BLaER1 treated with 17β-estradiol and CSF1 and Interleukin-3, amounts not matched to agents 10 nM and 100 nM (cell line): ENCODE measurements at regions not wholly inside any gene's neighbourhood (a gene's known extent, or its start where the extent isn't known, plus 50 kb on each side); places are given as distances from the start of the nearest gene placed in this dataset.

Experiments
- H3K27ac ChIP-seq, 11 experiments: shearing (Covaris generic); formaldehyde crosslinking; 2 replicates each; pipeline ENCODE4 v1.8.1; 2022
- H3K27me3 ChIP-seq, 11 experiments: shearing (Covaris generic); formaldehyde crosslinking; 2 replicates each; pipeline ENCODE4 v1.8.1; 2022
- H3K36me3 ChIP-seq, 11 experiments: shearing (Covaris generic); formaldehyde crosslinking; 2 replicates each; pipeline ENCODE4 v1.8.1; 2022
- H3K4me1 ChIP-seq, 10 experiments: shearing (Covaris generic); formaldehyde crosslinking; 2 replicates each; pipeline ENCODE4 v1.8.1; 2022
- H3K4me2 ChIP-seq, 11 experiments: shearing (Covaris generic); formaldehyde crosslinking; 2 replicates each; pipeline ENCODE4 v1.8.1; 2022
- H3K4me3 ChIP-seq, 10 experiments: shearing (Covaris generic); formaldehyde crosslinking; 2 replicates each; pipeline ENCODE4 v1.8.1; 2022
- H3K9ac ChIP-seq, 11 experiments: shearing (Covaris generic); formaldehyde crosslinking; 2 replicates each; pipeline ENCODE4 v1.8.1; 2022
- H3K9me3 ChIP-seq, 11 experiments: shearing (Covaris generic); formaldehyde crosslinking; replicated peaks in 1 of 11; 2 replicates each; pipeline ENCODE4 v1.8.1; 2022
- H4K20me1 ChIP-seq, 11 experiments: shearing (Covaris generic); formaldehyde crosslinking; 2 replicates each; pipeline ENCODE4 v1.8.1; 2022
- Cebpa-rat ChIP-seq, 11 experiments: shearing (Covaris generic); IDR thresholded peaks; 2 replicates each; pipeline ENCODE4 v1.8.1; 2022

GRCh38 chr2:113806217-113806913 is 49.9 kb upstream of the SLC35F5 start:
- TF ChIP-seq Cebpa-rat (IDR thresholded peaks at IDR 0.05) = no peak
- Histone ChIP-seq H3K9me3 (peaks cover 19 to 30% (median 22%) of the 10 kb centered on the region in 11 experiments), H3K27ac (no peak overlapping the region), H3K27me3 (no peaks in the 10 kb centered on the region), H3K9ac (no peak overlapping the region), H3K4me2 (no peak overlapping the region), H4K20me1 (no peaks in the 10 kb centered on the region), H3K36me3 (peaks cover 0 to 3% (median 0%) of the 10 kb centered on the region in 11 experiments; a peak in 1 of 22 replicates), H3K4me1 (peaks cover 0 to 7% (median 0%) of the 10 kb centered on the region in 10 experiments; a peak in 5 of 20 replicates), H3K4me3 (no peak overlapping the region)
